Caco-2 (cell line): ENCODE measurements at regions not wholly inside any gene's neighbourhood (a gene's known extent, or its start where the extent isn't known, plus 50 kb on each side); places are given as distances from the start of the nearest gene placed in this dataset.

Experiments
- BruUV-seq: library from RNA; stranded (reverse); fragments of 400-500 nt; replicated peaks from 2 replicates; lab custom pipeline; 2021; lab: Mats Ljungman, UMichigan
- CTCF ChIA-PET: fragments of 300-600 bp; sonication (Branson Sonifier 250); formaldehyde crosslinking; loops from one replicate; lab custom pipeline; 2022; ENCODE audit warnings: antibody characterized with exemption; lab: Charles Lee
- POLR2A ChIA-PET: fragments of 300-600 bp; sonication (Branson Sonifier 250); formaldehyde crosslinking; loops from one replicate; lab custom pipeline; 2022; ENCODE audit warnings: antibody characterized with exemption; lab: Charles Lee
- DNase-seq, 2 experiments: peaks; one replicate each; pipeline versions ENCODE4 v3.0.0 to v3.0.0-alpha.2; 2020 to 2022
- H3K27me3 ChIP-seq: replicated peaks from 2 replicates; pipeline ENCODE4 v1.6.0; 2011; ENCODE audit warnings: low read length; ENCODE audit not compliant: control insufficient read depth, insufficient read depth
- H3K36me3 ChIP-seq: 2 replicates; pipeline ENCODE4 v1.5.1; 2011; ENCODE audit warnings: low read length; ENCODE audit not compliant: control insufficient read depth, insufficient read depth
- H3K4me1 ChIP-seq: fragments of 250-450 bp; sonication (Bioruptor Pico); 2 replicates; pipeline ENCODE4 v1.5.1; 2020; ENCODE audit warnings: mild to moderate bottlenecking
- H3K4me3 ChIP-seq: 2 replicates; pipeline ENCODE4 v1.5.1; 2011; ENCODE audit warnings: low read depth, mild to moderate bottlenecking, control low read depth, low read length
- H3K9me3 ChIP-seq: fragments of 250-450 bp; sonication (Bioruptor Pico); 2 replicates; pipeline ENCODE4 v1.5.1; 2020; ENCODE audit warnings: mild to moderate bottlenecking, moderate library complexity
- H3K27ac Mint-ChIP-seq: one replicate; pipeline ENCODE4 v1.8.0; 2022; ENCODE audit warnings: mixed read lengths; ENCODE audit not compliant: unreplicated experiment
- H3K27me3 Mint-ChIP-seq: one replicate; pipeline ENCODE4 v1.8.0; 2022; ENCODE audit warnings: mixed read lengths; ENCODE audit not compliant: insufficient read depth, unreplicated experiment
- H3K36me3 Mint-ChIP-seq: one replicate; pipeline ENCODE4 v1.8.0; 2022; ENCODE audit warnings: mild to moderate bottlenecking, mixed read lengths; ENCODE audit not compliant: insufficient read depth, unreplicated experiment
- H3K4me1 Mint-ChIP-seq: one replicate; pipeline ENCODE4 v1.8.0; 2022; ENCODE audit warnings: low read depth, mixed read lengths; ENCODE audit not compliant: unreplicated experiment
- H3K4me3 Mint-ChIP-seq: one replicate; pipeline ENCODE4 v1.8.0; 2022; ENCODE audit warnings: mild to moderate bottlenecking, moderate library complexity, mixed read lengths; ENCODE audit not compliant: unreplicated experiment
- H3K9me3 Mint-ChIP-seq: one replicate; pipeline ENCODE4 v1.8.0; 2022; ENCODE audit warnings: mixed read lengths; ENCODE audit not compliant: unreplicated experiment
- intact Hi-C: fragments of 100-400 bp; cut with micrococcal nuclease; formaldehyde crosslinking; loops from one replicate; pipeline ENCODE4 v1.10.0; 2022; ENCODE audit not compliant: unreplicated experiment
- TF ChIP-seq, protein P1 (sequence below), 2 experiments: fragments of 200-600 bp in 1 of 2; IDR thresholded peaks; 1 replicate in 1 of 2; 2 replicates in 1 of 2; pipeline versions ENCODE4 v1.5.1 to v1.8.0; 2011 to 2022; ENCODE audit warnings: antibody characterized with exemption in 1 of 2, control low read depth in 1 of 2, inconsistent platforms in 1 of 2, low read depth in 1 of 2, low read length in 1 of 2, mild to moderate bottlenecking in 1 of 2, moderate library complexity in 1 of 2; ENCODE audit not compliant: insufficient read depth in 1 of 2, severe bottlenecking in 1 of 2, unreplicated experiment in 1 of 2

DNA sequence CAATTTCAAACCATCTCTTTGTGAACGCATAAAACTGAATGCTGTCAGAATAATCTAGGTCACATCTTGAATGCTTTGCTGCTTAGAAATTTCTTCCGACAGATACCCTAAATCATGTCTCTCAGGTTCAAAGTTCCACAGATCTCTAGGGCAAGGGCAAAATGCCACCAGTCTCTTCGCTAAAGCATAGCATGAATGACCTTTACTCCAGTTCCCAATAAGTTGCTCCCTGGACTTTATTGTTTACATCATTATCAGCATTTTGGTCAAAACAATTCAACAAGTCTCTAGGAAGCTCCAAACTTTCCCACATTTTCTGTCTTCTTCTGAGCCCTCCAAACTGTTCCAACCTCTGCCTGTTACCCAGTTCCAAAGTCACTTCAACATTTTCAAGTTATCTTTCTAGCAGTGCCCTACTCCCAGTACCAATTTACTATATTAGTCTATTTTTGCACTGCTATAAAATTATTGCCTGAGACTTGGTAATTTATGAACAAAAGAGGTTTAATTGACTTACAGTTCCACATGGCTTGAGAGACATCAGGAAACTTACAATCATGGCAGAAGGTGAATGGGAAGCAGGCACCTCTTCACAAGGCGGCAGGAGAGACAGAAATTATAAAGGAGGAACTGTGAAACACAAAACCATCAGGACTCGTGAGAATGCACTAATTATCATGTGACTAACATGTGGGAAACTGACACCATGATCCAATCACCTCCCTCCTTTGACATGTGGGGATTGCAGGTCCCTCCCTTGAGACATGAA is 77.0 kb downstream of the SPRY2 start:
- no peaks in the 10 kb centered on the region for H3K4me1 Mint-ChIP-seq
- peaks cover 20% of the 10 kb centered on the region for H3K9me3 Mint-ChIP-seq
- H3K27me3 ChIP-seq, result no peaks in the 10 kb centered on the region
- BruUV-seq, result no TSS peak
- CTCF ChIA-PET, result no interaction called here
- no peaks in the 10 kb centered on the region for H3K36me3 ChIP-seq
- DNase-seq, result no peak
- H3K4me3 ChIP-seq, result no peak overlapping the region
- POLR2A ChIA-PET, result no interaction called here
- H3K9me3 ChIP-seq, result peaks cover 15% of the 10 kb centered on the region
- no peaks in the 10 kb centered on the region for H3K27me3 Mint-ChIP-seq
- no peaks in the 10 kb centered on the region for H3K4me1 ChIP-seq
- no peak overlapping the region for H3K27ac Mint-ChIP-seq
- H3K36me3 Mint-ChIP-seq, result no peaks in the 10 kb centered on the region
- intact Hi-C loops, result no loop called here
- H3K4me3 Mint-ChIP-seq, result no peak overlapping the region
- TF ChIP-seq, protein P1, sequence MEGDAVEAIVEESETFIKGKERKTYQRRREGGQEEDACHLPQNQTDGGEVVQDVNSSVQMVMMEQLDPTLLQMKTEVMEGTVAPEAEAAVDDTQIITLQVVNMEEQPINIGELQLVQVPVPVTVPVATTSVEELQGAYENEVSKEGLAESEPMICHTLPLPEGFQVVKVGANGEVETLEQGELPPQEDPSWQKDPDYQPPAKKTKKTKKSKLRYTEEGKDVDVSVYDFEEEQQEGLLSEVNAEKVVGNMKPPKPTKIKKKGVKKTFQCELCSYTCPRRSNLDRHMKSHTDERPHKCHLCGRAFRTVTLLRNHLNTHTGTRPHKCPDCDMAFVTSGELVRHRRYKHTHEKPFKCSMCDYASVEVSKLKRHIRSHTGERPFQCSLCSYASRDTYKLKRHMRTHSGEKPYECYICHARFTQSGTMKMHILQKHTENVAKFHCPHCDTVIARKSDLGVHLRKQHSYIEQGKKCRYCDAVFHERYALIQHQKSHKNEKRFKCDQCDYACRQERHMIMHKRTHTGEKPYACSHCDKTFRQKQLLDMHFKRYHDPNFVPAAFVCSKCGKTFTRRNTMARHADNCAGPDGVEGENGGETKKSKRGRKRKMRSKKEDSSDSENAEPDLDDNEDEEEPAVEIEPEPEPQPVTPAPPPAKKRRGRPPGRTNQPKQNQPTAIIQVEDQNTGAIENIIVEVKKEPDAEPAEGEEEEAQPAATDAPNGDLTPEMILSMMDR (IDR thresholded peaks at IDR 0.05; ENCODE audit: insufficient read depth in 1 of 2, low read depth in 1 of 2, low read length in 1 of 2, severe bottlenecking in 1 of 2, unreplicated experiment in 1 of 2), result no peak

DNA sequence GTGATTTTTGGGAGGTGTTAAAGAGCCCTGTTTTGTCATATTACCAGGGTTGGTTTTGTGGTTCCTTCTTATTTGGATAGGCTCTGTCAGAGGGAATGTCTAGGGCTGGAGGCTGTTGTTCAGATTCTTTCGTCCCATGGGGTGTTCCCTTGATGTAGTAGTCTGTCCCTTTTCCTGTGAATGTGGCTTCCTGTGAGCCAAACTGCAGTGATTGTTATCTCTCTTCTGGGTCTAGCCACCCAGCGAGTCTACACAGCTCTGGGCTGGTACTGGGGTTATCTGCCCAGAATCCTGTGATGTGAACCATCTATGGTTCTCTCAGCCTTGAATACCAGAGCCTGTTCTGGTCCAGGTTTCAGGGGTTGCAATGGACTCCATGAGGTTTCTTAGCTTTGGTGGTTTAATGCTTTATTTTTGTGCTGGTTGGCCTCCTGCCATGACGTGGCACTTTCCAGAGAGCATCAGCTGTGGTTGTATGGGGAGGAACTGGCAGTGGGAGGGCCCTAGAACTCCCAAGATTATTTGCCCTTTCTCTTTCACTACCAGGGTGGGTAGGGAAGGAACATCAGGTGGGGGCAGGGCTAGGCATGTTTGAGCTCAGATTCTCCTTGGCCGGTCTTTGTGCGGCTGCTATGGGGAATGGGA is 78.8 kb downstream of the SPRY2 start:
- ChIA-PET CTCF (no interaction called here), POLR2A (no interaction called here)
- DNase-seq, result no peak
- no peaks in the 10 kb centered on the region for H3K36me3 ChIP-seq
- no TSS peak for BruUV-seq
- Mint-ChIP-seq H3K4me3 (no peak overlapping the region), H3K27me3 (no peaks in the 10 kb centered on the region), H3K4me1 (no peaks in the 10 kb centered on the region), H3K9me3 (peaks cover 20% of the 10 kb centered on the region), H3K27ac (no peak overlapping the region), H3K36me3 (no peaks in the 10 kb centered on the region)
- intact Hi-C loops, result no loop called here
- no peaks in the 10 kb centered on the region for H3K27me3 ChIP-seq
- TF ChIP-seq, protein P1 (IDR thresholded peaks at IDR 0.05; ENCODE audit: insufficient read depth in 1 of 2, low read depth in 1 of 2, low read length in 1 of 2, severe bottlenecking in 1 of 2, unreplicated experiment in 1 of 2), result no peak
- no peaks in the 10 kb centered on the region for H3K4me1 ChIP-seq
- peaks cover 15% of the 10 kb centered on the region for H3K9me3 ChIP-seq
- no peak overlapping the region for H3K4me3 ChIP-seq

DNA sequence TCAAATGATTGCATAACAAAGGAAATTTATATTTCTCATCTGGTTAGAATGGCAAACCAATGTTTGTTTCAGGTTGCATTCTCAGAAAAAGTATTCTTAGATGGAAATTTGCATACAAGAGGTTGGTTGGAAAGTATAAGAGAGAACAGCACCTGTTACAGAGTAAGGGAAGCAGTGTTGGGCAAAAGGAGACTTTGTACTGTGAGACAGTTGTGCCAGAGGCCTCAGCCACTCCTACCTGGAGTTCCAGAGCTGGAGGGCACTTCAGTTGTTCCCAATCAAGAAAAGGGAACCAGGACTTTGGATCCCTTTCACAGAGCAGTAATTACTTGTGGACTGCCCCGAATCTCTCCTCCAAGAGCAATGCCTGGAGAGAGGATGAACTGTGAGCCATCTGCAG is 81.8 kb downstream of the SPRY2 start:
- Histone ChIP-seq H3K36me3 (no peaks in the 10 kb centered on the region), H3K4me3 (no peak overlapping the region), H3K9me3 (peaks cover 4% of the 10 kb centered on the region), H3K27me3 (no peaks in the 10 kb centered on the region), H3K4me1 (no peaks in the 10 kb centered on the region)
- Mint-ChIP-seq H3K9me3 (peaks cover 16% of the 10 kb centered on the region), H3K36me3 (no peaks in the 10 kb centered on the region), H3K4me1 (no peaks in the 10 kb centered on the region), H3K4me3 (no peak overlapping the region), H3K27me3 (no peaks in the 10 kb centered on the region), H3K27ac (no peak overlapping the region)
- DNase-seq, result no peak
- TF ChIP-seq, protein P1 (IDR thresholded peaks at IDR 0.05; ENCODE audit: insufficient read depth in 1 of 2, low read depth in 1 of 2, low read length in 1 of 2, severe bottlenecking in 1 of 2, unreplicated experiment in 1 of 2), result no peak
- BruUV-seq, result no TSS peak
- POLR2A ChIA-PET, result no interaction called here
- CTCF ChIA-PET, result interaction anchor here (0.6 kb wide), 1 partner anchor 373 kb away, joined by 3 read pairs; no protein-coding TSS in a partner anchor
- intact Hi-C loops, result no loop called here
